NCI-H526 (cell line): ENCODE measurements at regions not wholly inside any gene's neighbourhood (a gene's known extent, or its start where the extent isn't known, plus 50 kb on each side); places are given as distances from the start of the nearest gene placed in this dataset.
A peak's percentile ranks its signal among the peaks of the same experiment; 100 is the strongest.

Source experiments
- DNase-seq, 2 experiments: peaks; one replicate each; lab custom pipeline; 2025; lab: John Stamatoyannopoulos, UW

DNA sequence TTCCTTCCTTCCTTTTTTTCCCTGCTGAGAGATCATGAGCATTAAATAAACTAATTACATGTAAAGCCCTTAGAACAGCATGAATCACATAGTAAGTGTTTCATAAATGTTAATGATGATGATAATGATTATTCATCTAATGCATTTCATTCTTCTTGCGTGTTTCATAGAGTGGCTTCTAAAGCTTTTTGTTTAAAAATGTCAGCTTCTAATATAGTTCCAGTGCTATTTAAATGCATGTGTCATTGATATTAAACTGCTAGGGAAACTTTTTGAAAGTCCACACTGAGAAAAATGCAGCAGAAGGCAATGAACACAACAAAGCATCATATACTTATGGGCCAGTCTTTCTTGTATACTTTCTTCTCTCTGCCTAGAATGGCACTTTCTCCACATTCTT, 894.8 kb downstream of the REEP3 start:
- no peak for DNase-seq

DNA sequence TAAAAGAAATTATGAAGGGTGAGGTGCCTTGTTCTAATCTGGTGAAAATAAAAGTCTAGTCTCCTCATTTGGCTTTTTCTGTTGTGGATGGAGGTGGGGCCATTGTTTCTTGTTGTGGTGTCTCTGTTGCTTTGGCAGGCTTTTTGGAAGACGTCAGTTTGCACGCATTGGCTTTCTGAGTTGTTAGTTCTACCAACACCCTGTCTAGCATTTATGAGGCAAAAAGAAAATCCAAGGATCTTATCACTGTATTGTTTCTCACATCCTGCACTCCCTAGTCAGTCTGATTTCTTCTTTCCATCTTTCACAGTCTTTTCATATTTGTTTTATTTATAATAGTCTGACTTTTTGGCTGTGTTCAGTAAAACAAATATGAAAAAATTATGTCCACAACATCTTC, 898.3 kb downstream of the REEP3 start:
- no peak for DNase-seq

DNA sequence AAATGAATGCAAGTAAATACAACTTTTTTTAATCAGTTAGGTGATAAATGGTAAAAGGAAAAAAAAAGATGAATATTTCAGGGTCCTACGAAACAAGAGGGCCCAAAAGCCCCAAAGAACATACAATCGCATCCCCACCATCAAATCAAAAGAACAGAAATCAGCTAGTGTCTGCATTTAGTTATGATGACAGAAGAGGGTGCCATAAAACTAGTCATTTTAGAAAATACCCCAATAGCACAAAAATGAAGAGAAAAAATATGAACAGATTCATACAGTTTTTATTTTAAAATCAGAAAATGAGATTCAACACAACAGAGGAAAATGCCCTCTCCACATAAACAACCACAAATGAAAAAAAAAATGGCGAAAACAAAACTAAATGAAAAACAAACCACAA, 905.5 kb downstream of the REEP3 start:
- DNase-seq: no peak

DNA sequence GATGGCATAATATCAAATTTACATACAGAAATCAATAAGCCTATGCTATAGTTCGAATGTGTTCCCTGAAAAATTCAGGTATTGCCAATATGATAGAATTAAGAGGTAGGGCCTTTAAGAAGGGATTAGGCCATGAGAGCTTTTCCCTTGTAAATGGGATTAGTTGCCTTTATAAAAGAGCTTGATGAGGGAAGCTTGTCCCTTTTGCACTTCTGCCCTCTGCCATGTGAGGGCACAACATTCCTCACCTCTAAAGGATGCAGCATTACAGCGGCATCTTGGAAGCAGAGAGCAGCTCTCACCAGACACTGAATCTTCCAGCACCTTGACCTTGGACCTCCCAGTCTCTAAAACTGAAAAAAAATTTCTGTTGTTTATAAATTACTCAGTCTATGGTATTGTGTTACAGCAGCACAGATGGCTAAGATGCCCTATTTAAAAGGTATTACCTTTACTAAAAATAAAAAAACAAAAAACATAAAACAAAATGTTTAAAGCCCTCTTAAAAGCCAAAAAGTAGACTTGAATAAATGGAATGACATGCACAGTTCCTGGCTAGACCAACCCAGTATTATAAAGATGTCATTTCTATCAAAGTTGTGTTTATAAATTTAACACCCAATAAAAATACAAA, 909.6 kb downstream of the REEP3 start:
- peak; percentile 19 to 46 for DNase-seq

DNA sequence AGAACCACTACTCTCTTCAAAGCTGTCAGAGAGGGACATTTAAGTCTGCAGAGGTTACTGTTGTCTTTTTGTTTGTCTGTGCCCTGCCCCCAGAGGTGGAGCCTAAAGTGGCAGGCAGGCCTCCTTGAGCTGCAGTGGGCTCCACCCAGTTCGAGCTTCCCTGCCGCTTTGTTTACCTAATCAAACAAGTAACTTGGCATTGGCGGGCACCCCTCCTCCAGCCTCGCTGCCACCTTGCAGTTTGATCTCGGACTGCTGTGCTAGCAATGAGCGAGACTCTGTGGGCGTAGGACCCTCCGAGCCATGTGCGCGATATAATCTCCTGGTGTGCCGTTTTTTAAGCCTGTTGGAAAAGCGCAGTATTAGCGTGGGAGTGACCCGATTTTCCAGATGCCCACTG, 920.7 kb downstream of the REEP3 start:
- peak in 1 of 2 experiments; percentile 20 for DNase-seq

DNA sequence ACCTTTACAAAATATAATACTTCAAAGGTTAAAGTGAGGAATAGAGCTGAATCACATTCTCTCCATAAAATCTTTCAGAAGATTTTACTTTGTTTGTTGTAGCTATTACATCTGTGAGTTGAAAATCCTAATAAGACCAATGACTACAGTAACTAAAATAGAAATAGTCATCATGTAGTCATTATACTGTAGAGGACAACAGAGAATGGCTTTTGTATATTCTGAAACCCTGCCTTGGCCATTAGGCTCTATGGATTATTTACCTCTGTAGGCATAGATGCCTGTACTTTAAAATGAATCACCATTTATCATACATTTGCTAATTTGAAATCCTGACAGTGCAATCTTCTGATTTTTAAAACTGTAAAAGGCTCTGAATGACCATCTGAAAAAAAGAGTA, 923.0 kb downstream of the REEP3 start:
- no peak for DNase-seq

DNA sequence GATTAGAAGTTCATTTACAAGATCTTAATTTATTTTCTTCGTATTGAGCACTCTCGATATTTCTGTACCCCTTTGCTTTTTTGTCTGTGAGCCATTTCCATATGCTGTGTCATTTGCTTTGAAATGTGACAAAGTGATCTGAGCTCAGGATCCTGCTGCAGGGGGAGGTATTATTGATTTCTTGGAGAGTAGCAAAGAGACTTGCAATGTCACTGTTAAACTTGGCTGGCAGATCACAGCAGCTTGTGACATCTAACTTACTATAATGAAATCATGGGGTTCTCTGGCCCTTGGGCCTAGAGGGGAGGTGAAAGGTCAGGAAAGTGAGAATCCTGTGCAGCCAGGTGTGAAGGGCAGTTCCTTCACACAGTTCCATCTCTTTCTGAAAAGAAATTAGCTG, 923.4 kb downstream of the REEP3 start:
- DNase-seq: no peak

DNA sequence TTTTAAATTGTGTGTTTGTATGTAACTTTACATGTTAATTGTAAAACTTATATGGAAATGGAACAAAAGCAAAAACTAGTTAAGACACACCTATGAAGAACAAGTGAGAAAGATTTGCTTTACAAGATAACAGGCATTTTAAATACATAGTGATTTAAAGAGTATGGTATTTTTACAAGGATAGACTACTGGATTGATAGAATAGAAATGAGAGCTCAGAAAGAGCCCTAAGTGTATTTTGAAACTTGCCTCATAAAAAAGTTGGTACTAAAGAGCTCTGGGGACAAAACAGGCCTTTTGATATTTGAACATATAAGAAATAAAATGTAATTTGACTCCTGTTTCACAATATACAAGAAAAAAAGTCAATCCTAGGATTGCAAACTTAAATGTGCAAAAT, 928.4 kb downstream of the REEP3 start:
- DNase-seq: no peak

DNA sequence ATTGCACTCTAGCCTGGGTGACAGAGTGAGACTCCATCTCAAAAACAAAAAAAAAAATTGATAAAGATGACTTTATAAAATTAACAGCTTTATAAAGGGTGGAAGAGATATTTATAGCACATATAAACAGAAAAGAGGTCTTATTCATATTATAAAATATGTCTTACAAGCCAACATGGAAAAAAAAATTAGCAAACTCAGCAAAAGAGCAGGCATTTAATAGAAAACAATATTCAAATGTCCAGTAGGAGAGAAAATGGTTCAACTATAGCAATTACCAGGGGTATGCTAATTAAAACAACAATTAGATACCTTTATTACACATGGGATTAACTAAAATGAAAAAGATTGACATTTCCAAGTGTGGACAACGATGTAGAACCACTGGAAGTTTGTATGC, 929.1 kb downstream of the REEP3 start:
- DNase-seq: no peak

DNA sequence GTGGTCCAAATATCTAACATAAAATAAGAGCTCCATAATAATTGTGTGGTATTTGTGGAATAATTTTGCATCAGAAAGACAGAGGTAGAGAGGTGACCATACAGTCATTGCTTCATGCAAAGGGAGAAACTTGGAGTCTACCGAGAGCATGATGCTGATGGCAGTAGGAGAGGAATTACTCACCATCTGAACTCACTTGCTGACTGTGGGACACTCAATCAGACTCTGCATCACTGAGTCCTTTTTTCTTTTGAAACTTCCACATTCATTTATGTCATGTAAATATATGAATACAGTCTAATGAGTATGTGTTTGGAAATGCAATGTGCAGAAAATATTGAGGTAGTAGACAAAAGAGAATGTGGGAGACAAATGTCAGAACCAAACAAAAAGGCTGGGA, 933.8 kb downstream of the REEP3 start:
- DNase-seq: no peak

DNA sequence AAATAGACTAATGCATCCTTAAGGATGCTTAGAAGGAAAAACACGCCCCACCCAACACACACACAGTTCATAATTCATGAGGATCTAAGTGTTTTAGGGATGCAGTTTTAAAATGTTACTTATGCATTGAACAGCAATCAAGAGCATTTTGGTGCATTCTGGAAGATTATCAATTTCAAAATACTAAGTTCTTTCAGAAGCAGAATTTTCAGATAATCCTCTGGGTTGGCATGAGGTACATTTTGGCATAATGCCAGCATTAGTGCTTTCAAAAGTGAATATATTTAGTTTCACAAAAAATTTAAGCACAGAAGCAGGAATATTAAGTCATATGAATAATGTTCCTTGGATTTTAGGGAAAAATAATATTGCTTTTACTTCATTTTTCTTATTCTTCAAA, 937.1 kb downstream of the REEP3 start:
- no peak for DNase-seq

DNA sequence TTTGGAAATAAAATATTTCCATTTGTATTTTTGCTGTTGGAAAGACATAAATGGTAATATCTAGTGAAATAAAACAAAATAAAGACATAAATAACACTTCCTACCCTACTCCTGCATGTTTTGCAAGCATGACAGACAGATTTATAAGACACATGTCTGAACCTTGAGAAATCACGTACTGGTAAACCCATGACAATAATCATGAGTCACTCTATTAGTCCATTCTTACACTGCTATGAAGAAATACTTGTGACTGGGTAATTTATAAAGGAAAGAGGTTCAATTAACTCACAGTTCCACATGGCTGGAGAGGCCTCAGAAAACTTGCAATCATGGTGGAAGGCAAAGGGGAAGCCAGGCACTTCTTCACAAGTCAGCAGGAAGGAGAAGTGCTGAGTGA, 942.2 kb downstream of the REEP3 start:
- no peak for DNase-seq

DNA sequence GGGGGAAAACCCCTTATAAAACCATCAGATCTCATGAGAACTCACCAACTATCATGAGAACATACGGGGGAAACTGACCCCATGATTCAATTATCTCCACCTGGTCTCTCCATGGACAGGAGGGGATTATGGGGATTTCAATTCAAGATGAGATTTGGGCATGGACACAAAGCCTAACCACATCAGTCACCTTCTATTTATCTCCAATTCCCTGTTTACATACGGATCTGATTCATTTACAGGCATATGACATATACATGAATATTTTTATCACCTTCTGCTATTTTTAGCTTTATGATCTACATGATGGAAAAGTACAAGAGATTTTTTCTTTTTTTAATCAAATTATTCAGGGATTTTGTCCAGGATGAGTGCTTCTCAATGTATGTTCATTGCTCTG, 944.5 kb downstream of the REEP3 start:
- DNase-seq: no peak

DNA sequence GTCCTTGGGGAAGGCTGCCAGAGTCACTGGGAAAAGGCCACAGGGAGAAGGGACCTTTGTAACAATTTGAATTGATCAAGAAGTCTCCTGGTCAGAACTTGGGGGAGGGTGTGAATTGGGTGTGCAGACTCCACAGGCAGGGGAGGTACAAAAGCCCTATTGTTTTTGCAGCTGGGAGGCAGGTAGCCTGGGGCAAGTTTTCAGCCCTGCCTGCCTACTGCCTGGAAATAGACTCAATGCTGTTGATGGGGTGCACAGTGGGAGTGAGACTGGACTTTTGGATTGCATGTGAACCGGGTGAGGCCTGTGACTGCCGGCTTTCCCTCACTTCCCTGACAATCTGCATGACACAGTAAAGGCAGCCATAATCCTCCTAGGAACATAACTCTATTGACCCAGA, 947.0 kb downstream of the REEP3 start:
- DNase-seq: peak in 1 of 2 experiments; percentile 7

DNA sequence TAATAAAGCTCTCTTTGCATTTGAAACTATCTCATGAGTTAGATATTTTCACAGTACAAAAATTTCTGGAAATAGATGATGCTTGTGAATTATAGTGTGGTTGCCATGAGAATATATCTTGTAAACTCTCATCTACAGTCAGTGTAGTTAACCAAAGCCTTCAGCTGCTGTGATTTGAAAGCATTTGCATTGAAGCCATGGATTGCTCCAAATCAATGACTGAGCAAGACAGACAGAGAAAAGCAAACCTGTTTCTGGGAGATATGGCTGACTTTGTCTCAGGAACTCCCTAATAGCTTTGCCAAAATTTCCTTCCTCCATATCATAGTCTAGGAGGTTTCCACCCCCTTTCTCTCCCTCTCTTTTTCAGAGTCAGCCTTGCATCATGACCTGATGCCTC, 955.3 kb downstream of the REEP3 start:
- no peak for DNase-seq

DNA sequence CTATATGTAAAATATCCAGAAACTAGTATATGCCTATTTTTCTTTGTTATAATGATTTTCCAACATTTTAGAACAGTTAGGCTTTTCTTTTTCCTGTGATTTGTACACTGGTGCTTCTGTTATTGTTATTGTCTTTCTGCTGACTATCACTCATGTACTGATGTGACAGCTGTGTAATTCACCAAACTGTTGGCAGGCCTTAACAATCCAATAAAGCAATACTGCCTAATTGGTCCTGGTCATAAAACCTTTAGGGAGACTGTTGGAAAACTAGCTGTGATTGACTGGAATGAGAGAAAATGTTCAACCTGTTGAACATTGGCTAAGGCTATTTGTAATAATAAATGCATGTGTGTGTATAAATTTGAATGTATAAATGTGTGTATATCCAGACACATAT, 956.6 kb downstream of the REEP3 start:
- DNase-seq: no peak

DNA sequence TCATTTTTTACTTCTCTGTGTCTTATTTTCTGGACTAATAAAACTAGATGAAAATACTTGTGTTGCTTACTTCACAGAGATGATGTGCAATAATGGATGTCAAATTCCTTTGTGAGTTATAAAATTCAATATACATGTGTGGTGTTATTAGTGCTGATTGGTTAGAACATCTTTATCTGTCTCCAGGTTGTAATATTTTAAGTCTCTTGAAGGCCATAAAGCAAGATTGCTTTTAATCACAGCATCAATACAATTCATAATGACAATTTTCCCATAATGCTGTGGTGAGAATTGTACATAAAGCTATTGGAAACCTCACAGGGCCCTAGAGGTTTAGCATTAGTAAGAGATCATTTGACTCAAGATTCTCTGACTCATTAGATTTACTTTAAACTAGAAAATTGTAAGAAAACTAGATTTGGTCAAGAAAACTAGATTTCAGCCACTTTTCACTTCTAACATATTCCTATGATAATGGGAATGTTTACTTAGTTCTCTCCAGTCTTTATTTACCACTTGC, 963.7 kb downstream of the REEP3 start:
- no peak for DNase-seq

DNA sequence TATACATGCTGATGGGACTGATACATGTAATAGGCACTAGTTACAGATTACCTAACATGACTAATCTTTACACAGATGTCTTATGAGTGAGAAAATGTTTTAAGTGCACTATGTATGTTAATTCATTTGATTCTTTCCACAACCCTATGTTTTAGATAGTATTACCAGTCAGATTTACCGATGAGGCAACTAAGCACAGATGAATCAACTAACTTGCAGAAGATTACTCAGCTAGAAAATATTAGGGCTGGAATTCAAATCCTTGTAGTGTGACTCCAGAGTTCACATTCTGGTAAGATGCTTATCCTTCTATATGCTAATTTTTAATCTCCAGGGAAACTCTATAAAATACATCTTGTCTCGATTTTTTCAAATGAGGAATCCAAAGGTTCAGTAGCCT, 964.9 kb downstream of the REEP3 start:
- no peak for DNase-seq

DNA sequence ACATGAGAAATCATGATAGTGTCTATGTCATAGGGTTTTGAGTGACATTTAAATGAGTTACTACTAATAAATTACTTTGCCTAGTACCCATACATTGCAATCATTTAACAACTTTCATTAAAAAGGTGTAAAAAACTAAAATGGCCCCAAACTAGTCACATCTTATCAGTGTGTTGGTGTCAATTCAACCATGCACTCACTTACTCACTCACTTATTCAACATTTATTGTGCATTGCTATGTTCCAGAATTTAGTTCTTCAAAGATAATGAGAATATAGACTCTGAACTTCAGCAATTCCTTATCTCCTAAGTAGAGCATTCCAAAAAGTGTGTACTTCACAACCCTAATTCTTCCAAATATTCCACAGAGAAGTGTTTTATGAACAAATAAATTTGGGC, 965.7 kb downstream of the REEP3 start:
- no peak for DNase-seq

DNA sequence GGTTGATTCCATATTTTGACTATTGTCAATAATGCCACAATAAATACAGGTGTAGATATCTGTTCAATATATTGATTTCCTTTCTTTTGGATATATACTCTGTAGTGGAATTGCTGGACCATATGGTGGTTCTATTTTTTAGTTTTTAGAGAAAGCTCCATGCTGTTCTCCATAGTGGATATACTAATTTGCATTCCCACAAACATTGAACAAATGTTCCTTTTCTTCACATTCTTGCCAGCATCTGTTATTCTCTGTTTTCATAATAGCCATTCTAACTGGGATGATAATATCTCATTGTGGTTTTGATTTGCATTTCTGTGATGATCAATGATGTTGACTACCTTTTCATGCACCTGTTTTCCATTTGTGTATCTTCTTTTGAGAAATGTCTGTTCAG, 973.7 kb downstream of the REEP3 start:
- DNase-seq: no peak

DNA sequence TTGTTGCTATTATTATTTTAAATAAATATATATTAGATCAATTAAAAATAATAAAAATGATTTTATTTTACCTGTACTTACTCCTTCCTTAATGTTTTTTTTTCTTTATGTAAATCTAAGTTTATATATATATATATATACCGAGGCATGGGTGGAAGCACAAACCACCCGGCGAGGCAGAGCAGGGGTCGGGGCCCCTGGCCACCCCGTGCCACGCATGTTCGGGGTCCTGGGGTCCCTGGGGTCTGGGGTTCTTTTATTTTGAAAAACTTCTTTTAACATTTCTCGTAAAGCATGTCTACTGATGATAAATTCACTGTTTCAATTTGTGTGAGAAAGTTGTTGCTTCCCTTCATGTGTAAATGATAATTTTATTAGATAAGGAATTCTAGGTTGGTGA, 976.1 kb downstream of the REEP3 start:
- no peak for DNase-seq

DNA sequence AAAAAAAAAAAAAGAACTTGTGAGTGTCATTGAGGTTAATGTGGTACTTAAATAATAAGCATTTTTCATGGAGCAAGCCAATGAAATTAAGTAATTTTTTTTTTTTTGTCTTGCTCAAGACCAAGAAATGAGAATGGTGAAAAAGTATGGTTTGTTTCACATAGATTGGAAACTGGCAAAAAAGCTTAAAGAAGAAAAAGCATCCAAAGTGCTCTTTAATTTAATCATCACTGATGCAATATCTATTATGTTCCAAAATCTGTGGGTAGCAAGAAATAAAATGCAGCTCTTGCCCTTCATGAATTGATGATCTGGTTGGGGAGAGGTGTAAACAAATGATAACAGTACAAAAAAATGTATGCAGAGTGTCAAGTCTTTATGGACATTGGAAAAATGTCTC, 980.6 kb downstream of the REEP3 start:
- DNase-seq: no peak

DNA sequence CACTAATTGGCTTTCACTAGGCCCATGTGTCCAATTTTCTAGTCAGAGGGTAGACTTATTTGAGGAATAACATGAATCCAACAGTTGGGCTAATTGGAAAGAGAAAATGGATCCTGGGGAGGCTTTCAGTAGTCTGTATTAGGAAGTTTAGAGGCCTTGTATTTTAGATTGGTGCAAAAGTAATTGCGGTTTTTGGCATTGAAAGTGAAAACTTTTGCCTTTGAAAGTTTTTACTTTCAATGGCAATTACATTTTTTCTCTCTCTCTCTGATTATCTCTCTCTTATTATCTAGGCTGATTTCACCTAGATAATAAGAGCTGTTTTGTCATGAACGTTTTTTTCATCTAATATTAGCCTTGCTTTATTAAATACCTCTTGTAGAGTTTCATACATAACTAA, 981.7 kb downstream of the REEP3 start:
- DNase-seq: no peak

DNA sequence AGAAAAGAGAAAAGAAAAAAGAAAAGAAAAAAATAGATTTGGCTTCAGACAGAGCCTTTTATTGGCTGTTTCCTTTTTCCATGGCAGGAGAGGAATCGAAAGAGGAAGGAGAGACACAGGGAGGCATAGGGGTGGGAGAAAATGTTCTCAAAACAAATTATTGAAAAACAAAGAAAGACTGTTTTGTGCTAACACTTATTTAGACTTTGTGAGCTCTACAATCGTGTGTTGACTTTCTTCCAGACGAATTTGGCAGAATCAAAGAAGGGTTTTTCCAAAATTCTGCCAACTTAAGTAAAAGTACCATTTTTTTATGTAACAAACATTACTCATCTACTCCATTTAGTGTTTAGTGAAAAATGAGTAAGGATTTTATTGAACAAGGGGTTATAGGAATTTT, 982.2 kb downstream of the REEP3 start:
- DNase-seq: no peak

DNA sequence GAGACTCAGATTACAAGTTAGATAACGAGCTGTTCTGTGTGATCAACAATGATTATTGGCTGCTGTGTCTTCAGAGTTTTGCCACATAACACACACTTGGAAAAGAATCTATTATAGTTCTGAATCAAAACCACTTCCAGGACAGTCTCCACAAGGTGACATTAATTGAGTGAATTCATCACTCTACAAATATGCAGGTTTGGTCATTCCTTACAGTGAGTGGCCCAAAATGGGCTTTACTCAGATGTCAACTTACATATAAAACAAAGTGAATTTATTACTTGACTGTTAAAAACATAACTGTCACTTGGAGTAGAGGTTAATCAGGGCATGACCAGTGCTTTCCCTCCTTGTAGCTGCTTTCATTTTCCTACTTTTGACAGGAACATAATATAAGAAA, 984.3 kb downstream of the REEP3 start:
- no peak for DNase-seq
